ENCODE measurements at regions not wholly inside any gene's neighbourhood (a gene's known extent, or its start where the extent isn't known, plus 50 kb on each side); places are given as distances from the start of the nearest gene placed in this dataset.
A peak's percentile ranks its signal among the peaks of the same experiment; 100 is the strongest.

DNA sequence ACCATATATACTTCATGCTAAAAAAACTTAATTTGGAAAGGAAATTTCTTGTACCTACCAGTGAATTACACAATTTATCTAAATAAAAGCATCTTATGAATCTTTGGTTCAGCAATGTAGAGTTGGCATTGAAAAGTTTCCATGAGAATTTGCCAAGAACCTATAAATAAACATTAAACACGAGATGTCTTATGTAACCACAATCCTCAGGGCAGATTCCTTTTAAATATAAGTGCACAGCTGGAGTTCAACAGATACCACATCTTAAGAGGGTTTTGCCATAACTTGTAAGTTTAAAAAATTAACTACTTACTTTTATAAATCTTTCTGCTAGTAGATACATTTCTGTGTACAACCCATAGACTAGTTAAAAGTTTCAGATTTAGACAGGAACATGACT, 499.3 kb upstream of the ARRDC4 start:
- TF ChIP-seq, protein P1, sequence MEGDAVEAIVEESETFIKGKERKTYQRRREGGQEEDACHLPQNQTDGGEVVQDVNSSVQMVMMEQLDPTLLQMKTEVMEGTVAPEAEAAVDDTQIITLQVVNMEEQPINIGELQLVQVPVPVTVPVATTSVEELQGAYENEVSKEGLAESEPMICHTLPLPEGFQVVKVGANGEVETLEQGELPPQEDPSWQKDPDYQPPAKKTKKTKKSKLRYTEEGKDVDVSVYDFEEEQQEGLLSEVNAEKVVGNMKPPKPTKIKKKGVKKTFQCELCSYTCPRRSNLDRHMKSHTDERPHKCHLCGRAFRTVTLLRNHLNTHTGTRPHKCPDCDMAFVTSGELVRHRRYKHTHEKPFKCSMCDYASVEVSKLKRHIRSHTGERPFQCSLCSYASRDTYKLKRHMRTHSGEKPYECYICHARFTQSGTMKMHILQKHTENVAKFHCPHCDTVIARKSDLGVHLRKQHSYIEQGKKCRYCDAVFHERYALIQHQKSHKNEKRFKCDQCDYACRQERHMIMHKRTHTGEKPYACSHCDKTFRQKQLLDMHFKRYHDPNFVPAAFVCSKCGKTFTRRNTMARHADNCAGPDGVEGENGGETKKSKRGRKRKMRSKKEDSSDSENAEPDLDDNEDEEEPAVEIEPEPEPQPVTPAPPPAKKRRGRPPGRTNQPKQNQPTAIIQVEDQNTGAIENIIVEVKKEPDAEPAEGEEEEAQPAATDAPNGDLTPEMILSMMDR (conservative IDR thresholded peaks at IDR 0.05), result no peak

DNA sequence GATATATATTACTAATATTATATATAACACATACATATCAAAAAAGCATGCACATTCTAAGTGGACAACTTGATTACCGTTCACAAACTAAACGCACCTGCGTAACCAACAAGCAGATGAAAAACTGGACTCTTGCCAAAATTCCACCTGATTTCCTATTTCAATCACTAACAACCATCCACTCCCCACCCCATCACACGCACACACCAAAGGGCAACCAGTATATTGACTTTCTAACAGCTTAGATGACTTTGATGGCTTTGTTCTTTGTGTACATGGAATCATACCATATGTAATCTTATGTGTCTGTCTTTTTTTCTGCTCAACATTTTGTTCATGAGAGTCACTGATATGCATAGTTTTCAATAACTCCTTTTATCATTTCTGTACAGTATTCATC, 496.8 kb upstream of the ARRDC4 start:
- TF ChIP-seq, protein P1 (conservative IDR thresholded peaks at IDR 0.05), result no peak
- no peak overlapping the region for H3K27ac ChIP-seq

More for the DNA sequence above, 499.3 kb upstream of the ARRDC4 start:
- no peak overlapping the region for H3K27ac ChIP-seq

DNA sequence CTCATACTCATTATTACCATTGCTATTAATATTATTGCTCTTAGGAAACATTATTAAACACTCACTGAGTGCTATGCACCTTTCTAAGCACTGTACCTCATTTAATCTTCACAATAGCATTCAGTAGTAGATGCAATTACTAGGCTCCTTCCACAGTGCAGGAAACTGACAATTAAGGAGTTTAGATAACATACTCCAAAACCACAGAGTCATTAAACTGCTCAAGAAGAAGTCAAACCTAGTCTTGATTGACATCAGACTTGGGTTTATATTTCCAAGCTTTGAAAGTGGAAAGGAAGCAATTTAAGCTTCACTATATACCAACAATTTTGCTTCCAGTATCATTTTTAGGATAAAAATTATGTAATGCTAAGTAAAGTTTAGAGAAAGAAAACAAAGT, 490.1 kb upstream of the ARRDC4 start:
- no peak overlapping the region for H3K27ac ChIP-seq
- TF ChIP-seq, protein P1 (conservative IDR thresholded peaks at IDR 0.05), result no peak

DNA sequence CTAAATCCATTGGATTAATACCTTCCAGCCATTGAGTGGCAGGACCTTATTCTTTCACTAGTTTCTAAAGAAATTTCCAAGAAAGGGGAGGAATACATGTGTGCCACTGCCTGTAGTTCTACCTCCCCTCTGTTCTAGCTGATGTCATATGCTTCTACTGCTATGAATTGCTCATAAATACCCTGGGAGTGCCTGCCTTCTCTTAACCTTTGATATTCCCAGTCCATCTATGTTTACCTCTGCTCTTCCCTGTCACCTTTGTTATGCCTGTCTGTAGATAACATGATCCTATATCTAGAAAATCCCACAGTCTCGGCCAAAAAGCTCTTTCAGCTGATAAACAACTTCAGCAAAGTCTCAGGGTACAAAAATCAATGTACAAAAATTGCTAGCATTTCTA, 486.9 kb upstream of the ARRDC4 start:
- TF ChIP-seq, protein P1 (conservative IDR thresholded peaks at IDR 0.05), result no peak
- no peak overlapping the region for H3K27ac ChIP-seq

DNA sequence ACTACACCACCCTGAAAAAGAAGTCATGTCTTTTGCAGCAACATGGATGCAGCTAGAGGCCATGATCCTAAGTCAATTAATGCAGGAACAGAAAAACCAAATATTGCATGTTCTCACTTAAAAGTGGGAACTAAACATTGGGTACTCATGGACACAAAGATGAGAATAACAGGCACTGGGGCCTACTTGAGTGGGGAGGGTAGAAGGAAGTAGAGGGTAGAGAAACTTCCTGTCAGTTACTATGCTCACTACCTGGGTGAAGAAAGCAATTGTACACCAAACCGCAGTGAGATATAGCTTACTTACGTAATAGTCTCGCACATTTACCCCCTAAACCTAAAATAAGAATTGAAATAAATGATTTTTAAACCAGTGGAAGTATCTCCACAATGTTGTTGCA, 480.5 kb upstream of the ARRDC4 start:
- TF ChIP-seq, protein P1 (conservative IDR thresholded peaks at IDR 0.05), result no peak

DNA sequence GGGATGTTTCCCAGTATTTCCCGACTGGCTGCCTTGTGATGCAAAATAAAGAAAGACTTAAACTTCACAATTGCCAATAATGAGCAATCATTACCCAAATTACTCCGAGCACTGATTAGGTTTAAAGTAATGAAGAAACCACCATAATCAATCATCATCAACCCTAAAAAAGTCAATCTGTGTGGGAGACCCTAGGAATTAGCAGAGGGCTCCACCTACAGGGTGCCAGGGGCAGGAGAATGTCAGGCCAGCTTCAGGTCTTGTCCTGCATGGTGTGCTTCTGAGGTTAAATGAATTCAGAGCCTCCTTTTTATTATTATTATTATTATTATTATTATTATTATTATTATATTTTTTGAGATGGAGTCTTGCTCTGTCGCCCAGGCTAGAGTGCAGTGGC, 478.0 kb upstream of the ARRDC4 start:
- TF ChIP-seq, protein P1 (conservative IDR thresholded peaks at IDR 0.05), result peak; percentile 69
- no peak overlapping the region for H3K27ac ChIP-seq

More for the DNA sequence above, 480.5 kb upstream of the ARRDC4 start:
- no peak overlapping the region for H3K27ac ChIP-seq

DNA sequence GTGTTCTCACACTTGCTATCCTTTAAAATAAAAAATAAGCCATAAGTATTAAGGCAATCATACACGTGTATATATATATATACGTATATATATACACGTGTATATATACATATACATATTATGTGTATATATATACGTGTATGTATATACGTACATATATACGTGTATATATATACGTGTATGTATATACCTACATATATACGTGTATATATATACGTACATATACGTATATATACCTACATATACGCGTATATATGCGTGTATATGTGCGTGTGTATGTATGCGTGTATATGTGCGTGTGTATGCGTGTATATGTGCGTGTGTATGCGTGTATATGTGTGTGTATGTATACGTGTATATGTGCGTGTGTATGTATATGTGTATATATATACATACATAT, 477.3 kb upstream of the ARRDC4 start:
- H3K27ac ChIP-seq, result no peak overlapping the region
- TF ChIP-seq, protein P1 (conservative IDR thresholded peaks at IDR 0.05), result no peak

DNA sequence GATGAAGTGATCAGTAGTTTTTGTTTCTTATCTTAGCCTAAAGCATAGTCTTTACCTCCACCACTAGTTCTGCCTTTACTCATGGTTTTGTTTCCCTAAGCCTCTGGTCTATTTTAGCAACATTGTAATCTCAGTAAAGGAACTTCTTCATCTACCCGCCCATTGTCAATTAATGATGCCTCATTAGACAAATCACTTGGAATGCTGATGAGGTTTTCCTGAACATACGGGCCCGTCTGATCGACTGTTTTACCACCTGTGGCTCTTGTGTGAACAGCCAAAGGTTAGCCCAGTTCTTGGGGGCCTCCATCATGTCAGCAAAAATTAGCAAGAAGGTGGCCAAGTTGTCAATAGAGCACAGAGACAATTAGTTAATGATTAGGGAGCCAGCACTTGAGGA, 470.1 kb upstream of the ARRDC4 start:
- no peak overlapping the region for H3K27ac ChIP-seq
- TF ChIP-seq, protein P1 (conservative IDR thresholded peaks at IDR 0.05), result no peak
